Loucy (cell line): ENCODE measurements at regions not wholly inside any gene's neighbourhood (a gene's known extent, or its start where the extent isn't known, plus 50 kb on each side); places are given as distances from the start of the nearest gene placed in this dataset.

Experiments
- H2AFZ ChIP-seq: fragments of 200-600 bp; sonication (generic); 2 replicates; pipeline ENCODE4 v1.6.0; 2016; ENCODE audit warnings: antibody characterized with exemption, mild to moderate bottlenecking, low read length, moderate library complexity
- H3F3A ChIP-seq: fragments of 200-600 bp; 2 replicates; pipeline ENCODE4 v1.6.0; 2016; ENCODE audit warnings: antibody characterized with exemption, low read depth, mild to moderate bottlenecking
- H3K27me3 ChIP-seq: fragments of 200-600 bp; sonication (generic); 2 replicates; pipeline ENCODE4 v1.6.1; 2014; ENCODE audit warnings: low read length, mild to moderate bottlenecking; ENCODE audit not compliant: insufficient read depth, poor library complexity, severe bottlenecking
- H3K36me3 ChIP-seq: fragments of 200-600 bp; sonication (generic); 2 replicates; pipeline ENCODE4 v1.6.1; 2016; ENCODE audit warnings: low read length; ENCODE audit not compliant: insufficient read depth
- H3K4me1 ChIP-seq: fragments of 200-600 bp; sonication (generic); 2 replicates; pipeline ENCODE4 v1.5.1; 2014; ENCODE audit warnings: low read length, mild to moderate bottlenecking; ENCODE audit not compliant: insufficient read depth, poor library complexity, severe bottlenecking
- H3K4me2 ChIP-seq: fragments of 200-600 bp; sonication (generic); 2 replicates; pipeline ENCODE4 v1.6.0; 2014; ENCODE audit warnings: antibody characterized with exemption, low read length, low read depth, mild to moderate bottlenecking; ENCODE audit not compliant: poor library complexity, severe bottlenecking
- H3K4me3 ChIP-seq: fragments of 200-600 bp; sonication (generic); 2 replicates; pipeline ENCODE4 v1.5.1; 2014; ENCODE audit warnings: low read length, mild to moderate bottlenecking, mixed read lengths; ENCODE audit not compliant: poor library complexity, severe bottlenecking
- H3K79me2 ChIP-seq: fragments of 200-600 bp; sonication (generic); 2 replicates; pipeline ENCODE4 v1.6.1; 2014; ENCODE audit warnings: low read length; ENCODE audit not compliant: insufficient read depth
- H3K9ac ChIP-seq: fragments of 200-600 bp; sonication (generic); 2 replicates; pipeline ENCODE4 v1.6.0; 2014; ENCODE audit warnings: mild to moderate bottlenecking, low read depth, low read length, moderate library complexity; ENCODE audit not compliant: poor library complexity, severe bottlenecking
- H3K9me2 ChIP-seq: fragments of 200-600 bp; sonication (generic); replicated peaks from 2 replicates; pipeline ENCODE4 v1.6.1; 2016; ENCODE audit warnings: low read depth, low read length, mixed read lengths
- H3K9me3 ChIP-seq: fragments of 200-600 bp; sonication (generic); 2 replicates; pipeline ENCODE4 v1.6.1; 2014; ENCODE audit warnings: mild to moderate bottlenecking, antibody characterized with exemption, low read length, low read depth; ENCODE audit not compliant: insufficient read depth
- H4K20me1 ChIP-seq: fragments of 200-600 bp; sonication (generic); 2 replicates; pipeline ENCODE4 v1.6.0; 2014; ENCODE audit warnings: antibody characterized with exemption, low read length, mild to moderate bottlenecking; ENCODE audit not compliant: insufficient read depth, poor library complexity, severe bottlenecking
- EZH2phosphoT487 ChIP-seq: fragments of 200-600 bp; IDR thresholded peaks from 2 replicates; pipeline ENCODE4 v1.6.1; 2018; ENCODE audit warnings: antibody characterized with exemption, mild to moderate bottlenecking, moderate library complexity, borderline replicate concordance
- TF ChIP-seq, protein P1 (sequence below): fragments of 200-600 bp; sonication (generic); conservative IDR thresholded peaks from 2 replicates; pipeline ENCODE4 v1.5.1; 2014; ENCODE audit warnings: mild to moderate bottlenecking, antibody characterized with exemption, low read length

- Histone ChIP-seq H3K9ac (no peak overlapping the region), H2AFZ (no peak overlapping the region), H3K79me2 (no peaks in the 10 kb centered on the region), H3F3A (no peaks in the 10 kb centered on the region), H3K9me2 (no peaks in the 10 kb centered on the region), H4K20me1 (no peaks in the 10 kb centered on the region), H3K27me3 (no peaks in the 10 kb centered on the region), H3K4me2 (no peak overlapping the region), H3K36me3 (no peaks in the 10 kb centered on the region), H3K4me1 (no peaks in the 10 kb centered on the region), H3K4me3 (no peak overlapping the region), H3K9me3 (no peaks in the 10 kb centered on the region; the same call in 1 of the 2 replicates)
- no peak for TF ChIP-seq EZH2phosphoT487
- TF ChIP-seq, protein P1, sequence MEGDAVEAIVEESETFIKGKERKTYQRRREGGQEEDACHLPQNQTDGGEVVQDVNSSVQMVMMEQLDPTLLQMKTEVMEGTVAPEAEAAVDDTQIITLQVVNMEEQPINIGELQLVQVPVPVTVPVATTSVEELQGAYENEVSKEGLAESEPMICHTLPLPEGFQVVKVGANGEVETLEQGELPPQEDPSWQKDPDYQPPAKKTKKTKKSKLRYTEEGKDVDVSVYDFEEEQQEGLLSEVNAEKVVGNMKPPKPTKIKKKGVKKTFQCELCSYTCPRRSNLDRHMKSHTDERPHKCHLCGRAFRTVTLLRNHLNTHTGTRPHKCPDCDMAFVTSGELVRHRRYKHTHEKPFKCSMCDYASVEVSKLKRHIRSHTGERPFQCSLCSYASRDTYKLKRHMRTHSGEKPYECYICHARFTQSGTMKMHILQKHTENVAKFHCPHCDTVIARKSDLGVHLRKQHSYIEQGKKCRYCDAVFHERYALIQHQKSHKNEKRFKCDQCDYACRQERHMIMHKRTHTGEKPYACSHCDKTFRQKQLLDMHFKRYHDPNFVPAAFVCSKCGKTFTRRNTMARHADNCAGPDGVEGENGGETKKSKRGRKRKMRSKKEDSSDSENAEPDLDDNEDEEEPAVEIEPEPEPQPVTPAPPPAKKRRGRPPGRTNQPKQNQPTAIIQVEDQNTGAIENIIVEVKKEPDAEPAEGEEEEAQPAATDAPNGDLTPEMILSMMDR: no peak
Measured at GRCh38 chr19:32266460-32266859, 79.0 kb upstream of the ZNF507 start.

- H3K4me3 ChIP-seq: no peak overlapping the region
Measured at GRCh38 chr19:32268381-32268780, 77.0 kb upstream of the ZNF507 start.

DNA sequence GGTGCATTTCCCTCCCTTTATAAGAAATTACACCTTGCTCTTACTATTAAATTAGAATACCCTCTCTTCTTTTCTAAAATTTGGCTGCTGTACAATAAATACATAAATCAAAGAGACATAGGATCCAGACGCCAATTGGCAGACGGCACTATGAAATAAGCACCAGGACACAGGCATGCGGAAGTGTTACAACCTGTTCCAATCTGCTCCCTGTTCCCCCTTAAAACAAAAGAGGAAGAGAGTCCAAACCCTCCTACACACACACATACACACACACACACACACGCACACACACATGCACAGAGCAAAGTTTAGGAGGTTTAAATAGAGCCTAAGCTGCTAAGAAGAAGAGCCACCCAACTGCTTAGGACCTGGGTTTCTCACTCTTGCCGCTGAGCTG, 75.6 kb upstream of the ZNF507 start:
- Histone ChIP-seq H3K4me2 (no peak overlapping the region), H3K27me3 (no peaks in the 10 kb centered on the region), H3K9ac (no peak overlapping the region), H3F3A (no peaks in the 10 kb centered on the region), H3K4me3 (no peak overlapping the region), H3K36me3 (no peaks in the 10 kb centered on the region), H2AFZ (no peak overlapping the region), H3K9me3 (peaks cover 5% of the 10 kb centered on the region; the same call in 1 of the 2 replicates), H3K4me1 (no peaks in the 10 kb centered on the region), H3K79me2 (no peaks in the 10 kb centered on the region), H3K9me2 (no peaks in the 10 kb centered on the region), H4K20me1 (no peaks in the 10 kb centered on the region)
- no peak for TF ChIP-seq EZH2phosphoT487

More at GRCh38 chr19:32268381-32268780, 77.0 kb upstream of the ZNF507 start:
- Histone ChIP-seq H3K27me3 (no peaks in the 10 kb centered on the region), H3K9me2 (no peaks in the 10 kb centered on the region), H4K20me1 (no peaks in the 10 kb centered on the region), H3K36me3 (no peaks in the 10 kb centered on the region), H3K79me2 (no peaks in the 10 kb centered on the region), H3K9me3 (no peaks in the 10 kb centered on the region; the same call in 1 of the 2 replicates), H3F3A (no peaks in the 10 kb centered on the region), H3K9ac (no peak overlapping the region), H3K4me1 (no peaks in the 10 kb centered on the region), H2AFZ (no peak overlapping the region), H3K4me2 (no peak overlapping the region)
- TF ChIP-seq, protein P1: no peak
- no peak for TF ChIP-seq EZH2phosphoT487

DNA sequence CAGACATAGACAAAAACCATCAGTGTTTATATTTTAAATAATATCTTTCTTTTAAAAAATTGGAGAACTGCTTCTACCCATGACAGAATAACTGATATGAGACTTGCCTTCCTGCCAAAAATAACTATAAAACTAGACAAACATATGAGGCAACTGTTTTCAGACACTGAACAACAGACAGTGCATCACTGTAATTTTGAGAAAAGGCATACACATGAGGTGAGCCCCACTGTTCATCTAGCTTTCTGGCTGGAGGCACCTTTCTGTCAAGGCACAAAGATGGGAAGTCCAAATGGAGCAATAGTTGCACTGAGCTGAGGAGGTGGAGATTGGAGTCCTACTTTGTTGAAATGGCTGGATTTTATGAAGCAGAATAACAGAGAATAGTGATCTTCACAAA, 71.9 kb upstream of the ZNF507 start:
- H3K4me3 ChIP-seq: no peak overlapping the region
- H2AFZ ChIP-seq: no peak overlapping the region
- H4K20me1 ChIP-seq: no peaks in the 10 kb centered on the region
- no peaks in the 10 kb centered on the region for H3K27me3 ChIP-seq
- H3K79me2 ChIP-seq: no peaks in the 10 kb centered on the region
- TF ChIP-seq EZH2phosphoT487: no peak
- TF ChIP-seq, protein P1: no peak
- no peaks in the 10 kb centered on the region for H3K36me3 ChIP-seq
- no peaks in the 10 kb centered on the region for H3K4me1 ChIP-seq
- no peak overlapping the region for H3K9ac ChIP-seq
- H3K4me2 ChIP-seq: no peak overlapping the region
- H3K9me3 ChIP-seq: peaks cover 5% of the 10 kb centered on the region; the same call in 1 of the 2 replicates
- no peaks in the 10 kb centered on the region for H3F3A ChIP-seq
- H3K9me2 ChIP-seq: no peaks in the 10 kb centered on the region
